RKO (cell line): ENCODE measurements at regions not wholly inside any gene's neighbourhood (a gene's known extent, or its start where the extent isn't known, plus 50 kb on each side); places are given as distances from the start of the nearest gene placed in this dataset.
"Not testable (repeated sequence)": the region's sequence is repeated elsewhere in the genome, so short reads cannot be mapped to it uniquely, and the experiment has no call there.

Experiments
- DNase-seq: peaks from one replicate; pipeline ENCODE4 v3.0.0-alpha.2; 2016; ENCODE audit warnings: low spot score

DNA sequence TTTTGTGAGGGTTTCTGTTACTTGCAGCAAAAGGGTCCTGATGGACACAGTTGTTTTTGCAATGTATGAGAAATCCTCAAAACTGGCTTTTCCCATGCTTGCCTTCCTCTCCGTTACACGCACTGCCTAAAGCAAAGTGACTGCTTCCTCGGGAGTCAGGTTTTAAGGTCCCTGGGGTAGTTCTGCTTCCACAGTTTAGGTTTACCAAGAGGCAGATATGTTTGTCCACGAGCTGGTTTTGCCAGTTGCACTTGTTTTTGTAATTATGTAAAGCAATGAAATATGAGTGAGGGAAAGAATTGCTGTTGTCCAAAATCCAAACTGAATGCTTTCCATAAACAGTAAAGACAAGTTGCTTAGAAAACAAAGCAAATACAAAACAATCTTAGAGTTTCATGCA is 290.7 kb upstream of the AMIGO2 start:
- DNase-seq = no peak

- no peak for DNase-seq
Measured at GRCh38 chr12:47369085-47369484, 289.3 kb upstream of the AMIGO2 start.

DNA sequence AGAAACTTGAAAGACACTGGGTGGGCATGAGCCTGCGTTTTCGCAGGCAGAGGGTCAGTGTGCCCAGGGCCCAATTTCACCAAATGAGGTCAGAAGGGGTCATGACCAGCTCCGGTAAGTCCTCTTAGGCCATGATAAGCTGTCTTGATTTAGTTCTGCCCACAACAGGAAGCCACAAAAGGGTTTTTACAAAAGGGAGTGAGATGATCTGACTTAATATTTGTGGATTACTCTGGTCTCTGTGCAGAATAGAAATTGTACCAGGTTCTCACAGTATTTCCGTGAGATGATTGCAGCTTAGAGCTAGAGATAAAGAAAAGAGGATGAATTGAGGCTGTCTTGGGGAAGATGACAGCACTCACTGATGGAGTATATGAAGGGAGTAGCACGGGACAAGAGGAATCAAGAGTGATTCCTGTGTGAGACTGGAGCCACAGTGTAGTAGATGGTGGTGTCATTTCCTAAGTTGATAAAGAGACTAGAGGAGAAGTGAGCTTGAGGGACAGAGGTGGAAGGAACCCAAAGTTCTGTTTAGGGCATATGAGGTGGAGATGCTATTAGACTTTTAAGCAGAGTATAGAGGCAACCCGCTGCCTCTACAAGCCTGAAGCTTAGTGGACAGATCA is 288.3 kb upstream of the AMIGO2 start:
- DNase-seq = no peak

- no peak for DNase-seq
Measured at GRCh38 chr12:47366579-47366978, 286.8 kb upstream of the AMIGO2 start.

- DNase-seq = no peak
Measured at GRCh38 chr12:47366157-47366556, 286.4 kb upstream of the AMIGO2 start.

DNA sequence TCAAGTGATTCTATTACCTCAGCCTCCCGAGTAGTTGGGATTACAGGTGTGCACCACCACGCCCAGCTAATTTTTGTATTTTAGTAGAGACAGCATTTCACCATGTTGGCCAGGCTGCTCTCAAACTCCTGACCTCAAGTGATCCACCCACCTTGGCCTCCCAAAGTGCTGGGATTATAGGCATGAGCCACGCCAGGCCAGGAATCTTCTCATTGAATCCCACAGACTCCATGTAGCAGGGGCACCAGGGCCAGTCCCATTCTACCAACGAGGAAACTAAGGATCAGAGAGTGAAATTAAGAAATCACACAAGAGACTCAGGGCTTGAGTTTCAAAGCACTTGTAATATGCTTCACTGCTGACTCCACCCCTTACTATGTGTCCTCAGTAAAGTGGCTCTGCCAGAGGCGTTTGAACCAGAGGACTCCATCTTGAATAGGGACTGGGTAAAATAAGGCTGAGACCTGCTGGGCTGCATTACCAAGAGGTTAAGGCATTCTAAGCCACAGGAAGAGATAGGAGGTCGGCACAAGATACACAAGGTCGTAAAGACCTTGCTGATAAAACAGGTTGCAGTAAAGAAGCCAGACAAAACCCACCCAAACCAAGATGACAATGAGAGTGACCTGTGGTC is 285.8 kb upstream of the AMIGO2 start:
- not testable (repeated sequence) for DNase-seq

- DNase-seq = no peak
Measured at GRCh38 chr12:47364261-47364660, 284.5 kb upstream of the AMIGO2 start.

DNA sequence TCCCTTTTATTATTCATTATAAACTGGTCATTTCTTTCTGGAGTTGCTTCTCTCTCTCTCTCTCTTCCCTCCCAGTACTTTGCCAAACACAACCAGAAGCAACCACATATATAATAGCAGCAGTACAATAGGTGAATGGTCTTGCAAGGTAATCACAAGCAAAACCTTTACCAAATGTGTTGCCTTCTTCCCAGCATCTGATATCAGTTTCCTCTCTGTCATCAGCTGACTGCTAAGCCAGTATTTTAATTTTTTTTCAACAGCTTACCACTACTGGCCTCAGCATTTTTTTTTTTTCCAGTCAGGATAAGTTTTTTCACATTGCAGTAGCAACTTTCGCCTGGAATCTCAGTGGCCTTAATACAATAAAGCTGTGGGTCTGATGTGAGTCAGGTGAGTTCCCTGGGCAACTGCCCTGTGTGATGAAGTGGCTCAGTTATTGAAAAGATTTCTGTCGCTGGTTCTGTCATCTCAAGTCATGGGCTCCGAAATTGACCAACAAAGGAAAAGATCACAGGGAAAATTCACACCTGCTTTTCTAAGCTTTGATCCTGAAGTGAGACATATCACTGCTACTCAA is 282.5 kb upstream of the AMIGO2 start:
- no peak for DNase-seq

- DNase-seq = no peak
Measured at GRCh38 chr12:47361389-47362021, 281.7 kb upstream of the AMIGO2 start.

DNA sequence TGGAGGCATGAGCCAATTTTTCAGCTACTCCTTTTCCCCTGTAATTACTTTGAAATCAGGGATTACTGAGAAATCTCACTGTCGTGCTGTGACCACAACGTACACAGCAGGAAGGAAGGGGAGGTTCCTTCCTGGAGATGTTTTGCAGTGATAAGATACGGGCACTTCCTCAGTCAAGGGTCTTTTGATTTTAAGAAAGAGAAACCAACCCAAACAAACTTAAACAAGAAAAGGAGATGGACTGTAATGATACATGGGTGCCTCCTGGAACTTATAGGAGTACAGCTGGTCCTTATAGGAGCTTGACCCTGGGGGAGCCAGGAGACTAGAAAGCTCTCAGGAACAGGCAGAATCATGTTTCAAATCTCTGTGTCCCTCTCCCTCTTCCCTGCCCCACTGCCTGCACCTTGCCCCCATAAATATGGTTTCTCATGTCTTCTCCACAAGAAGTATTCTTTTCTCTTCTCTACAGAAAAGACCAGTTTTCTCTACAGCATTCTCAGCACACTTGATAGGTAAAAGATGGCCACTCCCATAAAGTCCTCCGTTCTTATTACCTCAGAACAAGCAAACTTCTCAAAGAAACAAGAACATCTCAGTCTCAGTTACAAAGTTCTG is 281.1 kb upstream of the AMIGO2 start:
- no peak for DNase-seq

- no peak for DNase-seq
Measured at GRCh38 chr12:47360093-47360480, 280.3 kb upstream of the AMIGO2 start.

GRCh38 chr12:47359310-47360092 is 279.7 kb upstream of the AMIGO2 start:
- DNase-seq = no peak

DNA sequence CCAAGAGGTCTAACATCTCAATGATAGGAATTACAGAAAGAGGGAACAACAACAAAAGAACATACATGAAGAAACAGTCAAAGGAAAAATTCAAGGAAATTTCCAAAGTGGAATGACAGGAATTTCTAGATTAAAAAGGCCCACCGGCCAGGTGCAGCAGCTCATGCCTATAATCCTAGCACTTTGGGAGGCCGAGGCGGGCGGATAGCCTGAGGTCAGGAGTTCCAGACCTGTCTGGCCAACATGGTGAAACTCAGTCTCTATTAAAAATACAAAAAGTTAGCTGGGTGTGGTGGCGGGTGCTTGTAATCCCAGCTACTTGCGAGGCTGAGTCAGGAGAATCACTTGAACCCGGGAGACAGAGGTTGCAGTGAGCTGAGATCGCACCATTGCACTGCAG is 277.2 kb upstream of the AMIGO2 start:
- not testable (repeated sequence) for DNase-seq

DNA sequence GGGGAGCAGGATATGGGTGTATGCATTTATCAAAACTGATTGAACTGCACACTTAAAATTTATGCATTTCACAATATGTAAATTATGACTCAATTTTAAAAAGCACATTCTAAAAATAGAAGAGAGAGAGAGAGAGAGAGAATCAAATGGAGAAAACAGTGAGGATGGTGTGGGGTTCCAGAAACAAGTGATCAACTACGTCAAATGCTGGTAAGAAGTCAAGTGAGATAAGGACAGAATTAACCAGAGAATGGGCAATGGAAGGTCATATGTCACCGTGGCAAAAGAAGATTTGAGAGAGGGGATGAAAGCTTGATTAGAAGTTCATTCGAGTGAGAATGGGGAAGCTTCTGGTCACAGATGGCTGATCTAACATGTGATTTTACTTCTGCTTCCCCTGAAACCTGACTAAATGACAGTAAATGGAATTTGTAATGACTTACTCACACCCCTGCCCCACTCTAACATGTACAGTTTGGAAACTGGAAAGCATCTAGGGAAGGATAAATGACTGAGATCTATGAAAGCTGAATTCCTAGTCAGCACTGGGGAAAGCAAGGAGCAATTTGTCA is 276.5 kb upstream of the AMIGO2 start:
- no peak for DNase-seq

DNA sequence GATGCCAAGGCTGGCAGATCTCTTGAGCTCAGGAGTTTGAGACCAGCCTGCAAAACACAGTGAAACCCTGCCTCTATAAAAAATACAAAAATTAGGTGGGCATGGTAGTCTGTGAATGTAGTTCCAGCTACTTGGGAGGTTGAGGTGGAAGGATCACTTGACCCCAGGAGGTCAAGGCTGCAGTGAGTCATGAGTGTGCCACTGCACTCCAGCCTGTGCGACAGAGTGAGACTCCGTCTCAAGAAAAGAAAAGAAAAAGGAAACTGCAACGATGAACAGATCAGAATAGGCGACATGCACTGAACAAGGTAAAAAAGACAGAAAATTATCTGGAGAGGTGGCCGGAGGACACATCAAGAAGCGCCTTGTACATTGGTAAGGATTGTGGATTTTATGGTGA is 273.7 kb upstream of the AMIGO2 start:
- DNase-seq = no peak

- no peak for DNase-seq
Measured at GRCh38 chr12:47352067-47352466, 272.3 kb upstream of the AMIGO2 start.

DNA sequence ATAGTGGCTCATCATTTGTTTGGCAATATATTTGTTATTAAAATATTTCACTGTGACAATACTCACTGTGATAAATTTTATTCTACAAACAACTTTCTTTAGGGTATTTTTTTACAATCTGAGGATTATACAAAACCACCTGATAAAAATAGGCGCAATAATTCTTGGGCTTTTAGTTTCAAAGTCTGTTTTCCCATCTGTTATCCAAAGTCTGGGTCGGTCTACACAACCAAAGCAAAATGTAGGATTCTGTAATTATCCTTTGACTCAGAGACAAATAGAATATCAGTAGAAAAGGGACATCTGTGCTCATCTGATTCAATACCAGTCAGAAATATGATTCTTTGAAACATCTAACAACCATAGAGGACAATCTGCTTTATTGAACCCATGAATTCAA is 271.8 kb upstream of the AMIGO2 start:
- DNase-seq = no peak

DNA sequence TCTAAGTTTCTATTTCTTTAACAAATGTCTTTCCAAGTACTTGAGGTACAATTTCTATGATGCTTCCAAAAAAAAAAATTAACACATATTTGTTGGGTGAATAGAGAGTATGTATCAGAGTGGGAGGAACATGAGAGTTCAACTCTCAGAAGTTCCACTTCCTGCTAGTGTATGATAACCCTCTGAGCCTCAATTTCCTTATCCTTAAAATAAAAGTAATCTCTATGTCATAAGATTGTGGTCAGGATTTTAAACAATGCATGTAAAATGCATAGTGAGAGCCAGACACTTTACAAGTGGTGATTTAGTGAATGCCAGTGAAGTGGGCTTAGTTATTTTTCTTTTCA is 270.3 kb upstream of the AMIGO2 start:
- DNase-seq = no peak

DNA sequence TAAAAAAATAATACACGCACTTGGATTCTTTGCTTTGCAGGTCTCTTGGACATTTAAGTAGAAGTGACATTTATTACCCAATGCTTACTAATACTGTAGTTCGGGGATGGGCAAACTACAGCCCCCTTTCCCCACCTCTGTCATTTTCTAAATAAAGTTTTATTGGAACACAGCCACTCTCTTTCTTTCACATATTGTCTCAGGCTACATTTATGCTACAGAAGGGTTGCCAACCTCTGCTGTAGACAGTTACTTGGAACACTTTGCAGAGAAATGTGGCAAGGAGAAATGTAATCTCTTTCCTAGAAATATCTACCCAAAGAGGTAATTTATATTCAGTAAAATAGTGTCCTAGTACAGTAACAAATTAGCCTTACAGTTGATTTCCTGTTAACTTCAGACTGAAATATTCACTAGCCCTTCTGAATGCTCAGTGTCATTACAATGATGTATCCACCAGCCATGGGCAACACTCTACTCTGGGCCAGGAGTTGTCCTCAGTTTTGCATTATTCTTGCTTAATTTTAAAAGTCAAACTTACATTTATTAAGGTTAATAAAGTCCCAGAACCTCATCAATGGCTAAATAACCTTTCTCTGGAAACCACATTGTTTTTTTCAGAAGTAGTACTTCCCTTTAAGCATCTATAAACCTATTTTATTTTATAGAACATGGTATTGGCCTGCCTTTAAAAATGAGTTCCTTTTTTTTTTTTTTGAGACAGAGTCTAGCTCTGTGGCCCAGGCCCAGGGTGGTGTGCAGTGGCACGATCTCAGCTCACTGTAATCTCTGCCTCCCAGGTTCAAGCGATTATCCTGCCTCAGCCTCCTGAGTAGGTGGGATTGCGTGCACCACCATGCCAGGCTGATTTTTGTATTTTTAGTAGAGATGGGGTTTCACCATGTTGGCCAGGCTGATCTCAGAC is 269.6 kb upstream of the AMIGO2 start:
- no peak for DNase-seq

- no peak for DNase-seq
Measured at GRCh38 chr12:47348206-47348605, 268.4 kb upstream of the AMIGO2 start.
